GM12878 (cell line): ENCODE measurements at regions not wholly inside any gene's neighbourhood (a gene's known extent, or its start where the extent isn't known, plus 50 kb on each side); places are given as distances from the start of the nearest gene placed in this dataset.
A peak's percentile ranks its signal among the peaks of the same experiment; 100 is the strongest.

Experiments
- BACH1 ChIP-seq: fragments of 450-650 bp; IDR thresholded peaks from 2 replicates; pipeline ENCODE4 v1.6.1; 2017; ENCODE audit warnings: mild to moderate bottlenecking, borderline replicate concordance
- CBX5 ChIP-seq: sonication (generic); IDR thresholded peaks from 2 replicates; pipeline ENCODE4 v1.6.1; 2016; ENCODE audit warnings: low read depth, moderate library complexity, mild to moderate bottlenecking, inconsistent platforms
- CHD4 ChIP-seq: fragments of 200-600 bp; sonication (generic); IDR thresholded peaks from 2 replicates; pipeline ENCODE4 v1.6.1; 2016; ENCODE audit warnings: mild to moderate bottlenecking
- EED ChIP-seq: sonication (generic); IDR thresholded peaks from 2 replicates; pipeline ENCODE4 v1.6.1; 2016; ENCODE audit warnings: antibody characterized with exemption, low read depth
- GATAD2B ChIP-seq: fragments of 450-650 bp; conservative IDR thresholded peaks from 2 replicates; pipeline ENCODE4 v1.6.1; 2017; ENCODE audit warnings: low read depth, mild to moderate bottlenecking, moderate library complexity
- LARP7 ChIP-seq: fragments of 450-650 bp; IDR thresholded peaks from 2 replicates; pipeline ENCODE4 v1.6.1; 2017; ENCODE audit warnings: mild to moderate bottlenecking
- PAX8 ChIP-seq: fragments of 450-650 bp; IDR thresholded peaks from 2 replicates; pipeline ENCODE4 v1.6.1; 2017; ENCODE audit warnings: mild to moderate bottlenecking, moderate library complexity
- RAD51 ChIP-seq: fragments of 450-650 bp; IDR thresholded peaks from 2 replicates; pipeline ENCODE4 v1.6.1; 2016; ENCODE audit warnings: moderate library complexity, mild to moderate bottlenecking, inconsistent platforms
- RBBP5 ChIP-seq: fragments of 200-600 bp; sonication (generic); conservative IDR thresholded peaks from 2 replicates; pipeline ENCODE4 v1.6.1; 2016
- RUNX3 ChIP-seq: IDR thresholded peaks from 2 replicates; pipeline ENCODE4 v1.6.1; 2012; ENCODE audit warnings: low read length, inconsistent platforms
- SIX5 ChIP-seq: IDR thresholded peaks from 2 replicates; pipeline ENCODE4 v1.6.1; 2011; ENCODE audit warnings: mild to moderate bottlenecking, low read depth, low read length, moderate library complexity; ENCODE audit not compliant: severe bottlenecking
- SMAD5 ChIP-seq: IDR thresholded peaks from 2 replicates; pipeline ENCODE4 v1.6.1; 2016; ENCODE audit warnings: antibody characterized with exemption, low read depth
- SMARCA5 ChIP-seq: fragments of 450-650 bp; IDR thresholded peaks from 2 replicates; pipeline ENCODE4 v1.6.1; 2017; ENCODE audit warnings: mild to moderate bottlenecking
- SMC3 ChIP-seq: IDR thresholded peaks from 2 replicates; pipeline ENCODE4 v1.6.1; 2011; ENCODE audit warnings: low read length, improper control_type of control experiment, borderline replicate concordance
- TCF12 ChIP-seq: IDR thresholded peaks from 2 replicates; pipeline ENCODE4 v1.6.1; 2011; ENCODE audit warnings: low read depth, mild to moderate bottlenecking, low read length
- ZZZ3 ChIP-seq: IDR thresholded peaks from 2 replicates; pipeline ENCODE4 v1.6.1; 2011; ENCODE audit warnings: low read depth; ENCODE audit not compliant: control insufficient read depth, insufficient read length
- TF ChIP-seq, protein P1 (sequence below): fragments of 450-650 bp; formaldehyde crosslinking; IDR thresholded peaks from 2 replicates; pipeline ENCODE4 v1.4.0; 2022; ENCODE audit warnings: mild to moderate bottlenecking, moderate library complexity
- TF ChIP-seq, protein P2 (sequence below): fragments of 450-650 bp; IDR thresholded peaks from 2 replicates; pipeline ENCODE4 v1.6.1; 2016; ENCODE audit warnings: mild to moderate bottlenecking
- TF ChIP-seq, protein P3 (sequence below), 3 experiments: IDR thresholded peaks in 2 of 3; conservative IDR thresholded peaks in 1 of 3; 2 replicates each; pipeline ENCODE4 v1.5.1; 2011; ENCODE audit warnings: low read depth in 3 of 3, low read length in 3 of 3, mild to moderate bottlenecking in 3 of 3, control low read depth in 2 of 3, moderate library complexity in 2 of 3, inconsistent platforms in 1 of 3, mixed read lengths in 1 of 3; ENCODE audit not compliant: control insufficient read depth in 2 of 3, insufficient read depth in 1 of 3; ENCODE audit errors: extremely low read depth in 1 of 3
- TF ChIP-seq, protein P4 (sequence below): fragments of 450-650 bp; IDR thresholded peaks from 2 replicates; pipeline ENCODE4 v1.6.1; 2017; ENCODE audit warnings: mild to moderate bottlenecking, moderate library complexity
- TF ChIP-seq, protein P5 (sequence below): IDR thresholded peaks from 2 replicates; pipeline ENCODE4 v1.6.1; 2011; ENCODE audit warnings: low read depth, low read length, improper control_type of control experiment, borderline replicate concordance

DNA sequence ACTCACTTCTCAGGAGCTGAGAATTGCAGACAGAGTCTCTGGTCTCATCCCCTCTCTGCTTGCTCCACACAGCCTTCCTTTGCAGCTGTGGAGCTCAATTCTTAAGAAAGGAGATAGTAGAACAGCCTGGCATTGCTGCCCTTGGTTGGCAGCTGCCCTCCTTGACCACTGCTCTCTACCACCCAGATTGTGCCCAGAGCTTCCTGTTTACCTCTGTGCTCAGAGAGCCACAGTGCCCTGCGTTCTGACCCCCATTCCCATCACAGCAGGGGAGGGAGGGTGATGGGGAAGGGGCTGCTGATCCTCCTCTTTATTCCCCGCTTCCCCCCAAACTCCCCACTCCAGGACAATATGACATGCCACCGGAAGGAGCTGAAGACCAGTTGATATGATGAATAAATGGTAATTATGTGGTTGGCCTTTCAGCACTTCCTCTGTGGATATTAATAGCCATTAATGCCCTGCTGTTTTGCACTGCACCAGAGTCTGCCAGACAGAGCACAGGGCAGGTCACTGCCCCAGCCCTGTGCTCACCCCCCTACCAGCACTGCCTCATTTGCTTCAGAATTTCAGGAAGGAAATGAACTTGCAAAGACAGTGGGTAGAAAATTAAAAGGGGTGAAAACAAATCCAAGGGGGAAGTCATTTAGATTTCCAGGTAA is 426.8 kb upstream of the CADM1 start (continued):
- TF ChIP-seq, protein P1, sequence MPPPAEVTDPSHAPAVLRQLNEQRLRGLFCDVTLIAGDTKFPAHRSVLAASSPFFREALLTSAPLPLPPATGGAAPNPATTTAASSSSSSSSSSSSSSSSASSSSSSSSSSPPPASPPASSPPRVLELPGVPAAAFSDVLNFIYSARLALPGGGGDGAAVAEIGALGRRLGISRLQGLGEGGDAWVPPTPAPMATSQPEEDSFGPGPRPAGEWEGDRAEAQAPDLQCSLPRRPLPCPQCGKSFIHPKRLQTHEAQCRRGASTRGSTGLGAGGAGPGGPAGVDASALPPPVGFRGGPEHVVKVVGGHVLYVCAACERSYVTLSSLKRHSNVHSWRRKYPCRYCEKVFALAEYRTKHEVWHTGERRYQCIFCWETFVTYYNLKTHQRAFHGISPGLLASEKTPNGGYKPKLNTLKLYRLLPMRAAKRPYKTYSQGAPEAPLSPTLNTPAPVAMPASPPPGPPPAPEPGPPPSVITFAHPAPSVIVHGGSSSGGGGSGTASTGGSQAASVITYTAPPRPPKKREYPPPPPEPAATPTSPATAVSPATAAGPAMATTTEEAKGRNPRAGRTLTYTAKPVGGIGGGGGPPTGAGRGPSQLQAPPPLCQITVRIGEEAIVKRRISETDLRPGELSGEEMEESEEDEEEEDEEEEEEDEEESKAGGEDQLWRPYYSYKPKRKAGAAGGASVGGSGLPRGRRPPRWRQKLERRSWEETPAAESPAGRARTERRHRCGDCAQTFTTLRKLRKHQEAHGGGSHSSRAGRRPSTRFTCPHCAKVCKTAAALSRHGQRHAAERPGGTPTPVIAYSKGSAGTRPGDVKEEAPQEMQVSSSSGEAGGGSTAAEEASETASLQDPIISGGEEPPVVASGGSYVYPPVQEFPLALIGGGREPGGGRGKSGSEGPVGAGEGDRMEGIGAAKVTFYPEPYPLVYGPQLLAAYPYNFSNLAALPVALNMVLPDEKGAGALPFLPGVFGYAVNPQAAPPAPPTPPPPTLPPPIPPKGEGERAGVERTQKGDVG (CRISPR knock-in tag): no peak
- TF ChIP-seq SMC3: no peak
- no peak for TF ChIP-seq SMAD5
- TF ChIP-seq, protein P2, sequence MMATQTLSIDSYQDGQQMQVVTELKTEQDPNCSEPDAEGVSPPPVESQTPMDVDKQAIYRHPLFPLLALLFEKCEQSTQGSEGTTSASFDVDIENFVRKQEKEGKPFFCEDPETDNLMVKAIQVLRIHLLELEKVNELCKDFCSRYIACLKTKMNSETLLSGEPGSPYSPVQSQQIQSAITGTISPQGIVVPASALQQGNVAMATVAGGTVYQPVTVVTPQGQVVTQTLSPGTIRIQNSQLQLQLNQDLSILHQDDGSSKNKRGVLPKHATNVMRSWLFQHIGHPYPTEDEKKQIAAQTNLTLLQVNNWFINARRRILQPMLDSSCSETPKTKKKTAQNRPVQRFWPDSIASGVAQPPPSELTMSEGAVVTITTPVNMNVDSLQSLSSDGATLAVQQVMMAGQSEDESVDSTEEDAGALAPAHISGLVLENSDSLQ: no peak
- TF ChIP-seq, protein P3, sequence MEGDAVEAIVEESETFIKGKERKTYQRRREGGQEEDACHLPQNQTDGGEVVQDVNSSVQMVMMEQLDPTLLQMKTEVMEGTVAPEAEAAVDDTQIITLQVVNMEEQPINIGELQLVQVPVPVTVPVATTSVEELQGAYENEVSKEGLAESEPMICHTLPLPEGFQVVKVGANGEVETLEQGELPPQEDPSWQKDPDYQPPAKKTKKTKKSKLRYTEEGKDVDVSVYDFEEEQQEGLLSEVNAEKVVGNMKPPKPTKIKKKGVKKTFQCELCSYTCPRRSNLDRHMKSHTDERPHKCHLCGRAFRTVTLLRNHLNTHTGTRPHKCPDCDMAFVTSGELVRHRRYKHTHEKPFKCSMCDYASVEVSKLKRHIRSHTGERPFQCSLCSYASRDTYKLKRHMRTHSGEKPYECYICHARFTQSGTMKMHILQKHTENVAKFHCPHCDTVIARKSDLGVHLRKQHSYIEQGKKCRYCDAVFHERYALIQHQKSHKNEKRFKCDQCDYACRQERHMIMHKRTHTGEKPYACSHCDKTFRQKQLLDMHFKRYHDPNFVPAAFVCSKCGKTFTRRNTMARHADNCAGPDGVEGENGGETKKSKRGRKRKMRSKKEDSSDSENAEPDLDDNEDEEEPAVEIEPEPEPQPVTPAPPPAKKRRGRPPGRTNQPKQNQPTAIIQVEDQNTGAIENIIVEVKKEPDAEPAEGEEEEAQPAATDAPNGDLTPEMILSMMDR (IDR thresholded peaks at IDR 0.05 in 2 of 3, conservative IDR thresholded peaks at IDR 0.05 in 1 of 3; ENCODE audit: control insufficient read depth in 2 of 3, extremely low read depth in 1 of 3, insufficient read depth in 1 of 3, low read depth in 3 of 3, low read length in 3 of 3): no peak
- TF ChIP-seq GATAD2B: peak; percentile 42; the same call in 1 of the 2 replicates
- no peak for TF ChIP-seq SMARCA5
- no peak for TF ChIP-seq SIX5
- TF ChIP-seq EED: no peak
- TF ChIP-seq ZZZ3: no peak
- TF ChIP-seq CBX5: no peak
- TF ChIP-seq, protein P4, sequence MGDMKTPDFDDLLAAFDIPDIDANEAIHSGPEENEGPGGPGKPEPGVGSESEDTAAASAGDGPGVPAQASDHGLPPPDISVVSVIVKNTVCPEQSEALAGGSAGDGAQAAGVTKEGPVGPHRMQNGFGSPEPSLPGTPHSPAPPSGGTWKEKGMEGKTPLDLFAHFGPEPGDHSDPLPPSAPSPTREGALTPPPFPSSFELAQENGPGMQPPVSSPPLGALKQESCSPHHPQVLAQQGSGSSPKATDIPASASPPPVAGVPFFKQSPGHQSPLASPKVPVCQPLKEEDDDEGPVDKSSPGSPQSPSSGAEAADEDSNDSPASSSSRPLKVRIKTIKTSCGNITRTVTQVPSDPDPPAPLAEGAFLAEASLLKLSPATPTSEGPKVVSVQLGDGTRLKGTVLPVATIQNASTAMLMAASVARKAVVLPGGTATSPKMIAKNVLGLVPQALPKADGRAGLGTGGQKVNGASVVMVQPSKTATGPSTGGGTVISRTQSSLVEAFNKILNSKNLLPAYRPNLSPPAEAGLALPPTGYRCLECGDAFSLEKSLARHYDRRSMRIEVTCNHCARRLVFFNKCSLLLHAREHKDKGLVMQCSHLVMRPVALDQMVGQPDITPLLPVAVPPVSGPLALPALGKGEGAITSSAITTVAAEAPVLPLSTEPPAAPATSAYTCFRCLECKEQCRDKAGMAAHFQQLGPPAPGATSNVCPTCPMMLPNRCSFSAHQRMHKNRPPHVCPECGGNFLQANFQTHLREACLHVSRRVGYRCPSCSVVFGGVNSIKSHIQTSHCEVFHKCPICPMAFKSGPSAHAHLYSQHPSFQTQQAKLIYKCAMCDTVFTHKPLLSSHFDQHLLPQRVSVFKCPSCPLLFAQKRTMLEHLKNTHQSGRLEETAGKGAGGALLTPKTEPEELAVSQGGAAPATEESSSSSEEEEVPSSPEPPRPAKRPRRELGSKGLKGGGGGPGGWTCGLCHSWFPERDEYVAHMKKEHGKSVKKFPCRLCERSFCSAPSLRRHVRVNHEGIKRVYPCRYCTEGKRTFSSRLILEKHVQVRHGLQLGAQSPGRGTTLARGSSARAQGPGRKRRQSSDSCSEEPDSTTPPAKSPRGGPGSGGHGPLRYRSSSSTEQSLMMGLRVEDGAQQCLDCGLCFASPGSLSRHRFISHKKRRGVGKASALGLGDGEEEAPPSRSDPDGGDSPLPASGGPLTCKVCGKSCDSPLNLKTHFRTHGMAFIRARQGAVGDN: peak; percentile 45; the same call in 1 of the 2 replicates
- TF ChIP-seq CHD4: no peak
- TF ChIP-seq BACH1: no peak
- TF ChIP-seq RUNX3: peak; percentile 67
- TF ChIP-seq, protein P5, sequence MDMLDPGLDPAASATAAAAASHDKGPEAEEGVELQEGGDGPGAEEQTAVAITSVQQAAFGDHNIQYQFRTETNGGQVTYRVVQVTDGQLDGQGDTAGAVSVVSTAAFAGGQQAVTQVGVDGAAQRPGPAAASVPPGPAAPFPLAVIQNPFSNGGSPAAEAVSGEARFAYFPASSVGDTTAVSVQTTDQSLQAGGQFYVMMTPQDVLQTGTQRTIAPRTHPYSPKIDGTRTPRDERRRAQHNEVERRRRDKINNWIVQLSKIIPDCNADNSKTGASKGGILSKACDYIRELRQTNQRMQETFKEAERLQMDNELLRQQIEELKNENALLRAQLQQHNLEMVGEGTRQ: no peak
- no peak for TF ChIP-seq TCF12
- no peak for TF ChIP-seq PAX8
- no peak for TF ChIP-seq RBBP5
- TF ChIP-seq RAD51: no peak
- TF ChIP-seq LARP7: no peak
